AG04449 (cell line): ENCODE measurements at regions not wholly inside any gene's neighbourhood (a gene's known extent, or its start where the extent isn't known, plus 50 kb on each side); places are given as distances from the start of the nearest gene placed in this dataset.

ENCODE experiments used
- CTCF ChIA-PET: fragments of 350-600 bp; formaldehyde crosslinking; extraction: SDS; loops from one replicate; lab custom pipeline; 2021; ENCODE audit warnings: antibody characterized with exemption; lab: Yijun Ruan, JAX
- POLR2A ChIA-PET: fragments of 400-600, 350-600 bp; formaldehyde crosslinking; extraction: SDS; loops from one replicate; lab custom pipeline; 2020; ENCODE audit warnings: antibody characterized with exemption, inconsistent platforms; lab: Yijun Ruan, JAX
- DNase-seq: peaks from one replicate; pipeline ENCODE4 v3.0.0-alpha.2; 2010; ENCODE audit warnings: low read depth, low spot score
- H3K4me3 ChIP-seq: 2 replicates; pipeline ENCODE4 v1.5.1; 2011; ENCODE audit warnings: low read depth, mild to moderate bottlenecking, control low read depth, low read length
- CTCF ChIP-seq: IDR thresholded peaks from one replicate; pipeline ENCODE4 v1.5.1; 2011; ENCODE audit warnings: mild to moderate bottlenecking, moderate library complexity, low read length, control low read depth, inconsistent platforms; ENCODE audit not compliant: insufficient read depth; ENCODE audit errors: missing control alignments

DNA sequence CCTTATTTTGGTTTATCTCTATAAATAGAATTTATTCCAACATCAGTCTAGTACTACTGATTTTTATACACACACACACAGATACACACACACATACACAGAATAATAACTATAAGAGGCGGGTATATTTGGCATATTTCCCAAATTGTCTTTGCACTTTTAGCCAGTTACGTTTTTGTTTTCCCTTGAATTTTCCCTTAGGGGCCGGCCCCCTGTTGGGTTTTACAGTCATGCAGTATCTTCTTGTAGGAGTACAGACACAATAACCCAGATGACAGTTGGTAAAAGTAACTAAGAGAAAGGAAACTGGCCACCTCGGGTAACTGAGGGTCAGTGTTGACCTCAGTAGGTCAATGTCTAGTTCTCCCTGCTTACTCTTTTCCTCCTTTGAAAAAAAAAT, 50.9 kb downstream of the DISP1 start:
- no peak overlapping the region for H3K4me3 ChIP-seq
- ChIA-PET CTCF (no interaction called here), POLR2A (no interaction called here)
- no peak for TF ChIP-seq CTCF
- no peak for DNase-seq

DNA sequence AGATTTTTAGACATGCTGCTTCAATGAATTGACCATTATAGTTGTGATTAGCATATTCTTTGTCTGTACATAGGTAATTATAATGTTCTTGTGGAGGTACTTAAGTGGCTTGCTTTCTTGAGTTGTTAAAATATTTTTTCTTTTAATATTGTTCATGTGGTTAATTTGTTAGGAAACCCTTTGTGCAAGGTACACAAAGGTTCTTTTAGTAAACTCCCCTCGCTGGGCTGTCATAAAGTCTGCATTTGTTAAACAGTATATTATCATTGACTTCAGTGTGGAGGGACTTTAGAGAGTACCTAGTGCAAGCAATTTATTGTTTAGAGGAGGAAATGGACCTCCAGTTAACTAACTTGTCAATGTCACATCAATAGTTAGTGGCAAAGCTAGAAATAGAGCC, 52.5 kb downstream of the DISP1 start:
- POLR2A ChIA-PET: no interaction called here
- no peak for TF ChIP-seq CTCF
- no peak overlapping the region for H3K4me3 ChIP-seq
- no peak for DNase-seq
- CTCF ChIA-PET: no interaction called here

GRCh38 chr1:222876182-222876581, 61.3 kb downstream of the DISP1 start:
- CTCF ChIA-PET: interaction anchor here (1.0 kb wide), 1 partner anchor 39 kb away, joined by 3 read pairs; no protein-coding TSS in a partner anchor

DNA sequence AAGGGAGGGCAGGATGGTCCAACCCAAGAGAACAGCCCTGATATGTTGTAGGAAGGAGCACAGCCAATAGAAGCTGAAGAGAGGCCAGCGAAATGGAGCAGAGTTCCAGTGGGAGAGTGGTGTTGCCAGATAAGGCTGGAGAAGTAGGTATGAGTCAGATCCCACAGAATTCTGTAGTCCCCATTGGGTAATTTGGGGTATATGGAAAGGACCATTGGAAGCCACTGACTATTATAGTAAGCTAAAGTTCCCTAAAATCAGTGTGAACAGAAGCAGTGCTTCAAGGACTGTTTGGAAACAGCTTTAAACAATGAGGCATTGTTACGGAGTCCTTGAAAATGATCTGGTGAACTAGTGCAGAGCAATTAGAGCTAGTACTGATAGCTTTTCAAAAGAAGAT, 63.0 kb downstream of the DISP1 start:
- no peak overlapping the region for H3K4me3 ChIP-seq
- DNase-seq: no peak
- TF ChIP-seq CTCF: no peak
- POLR2A ChIA-PET: no interaction called here
- CTCF ChIA-PET: interaction anchor here (0.6 kb wide), 1 partner anchor 9 kb away, joined by 3 read pairs; no protein-coding TSS in a partner anchor

More at GRCh38 chr1:222876182-222876581, 61.3 kb downstream of the DISP1 start:
- TF ChIP-seq CTCF: no peak
- POLR2A ChIA-PET: no interaction called here
- no peak for DNase-seq
- no peak overlapping the region for H3K4me3 ChIP-seq

GRCh38 chr1:222880587-222880986, 65.7 kb downstream of the DISP1 start:
- no peak overlapping the region for H3K4me3 ChIP-seq
- POLR2A ChIA-PET: no interaction called here
- TF ChIP-seq CTCF: no peak
- CTCF ChIA-PET: no interaction called here
- DNase-seq: no peak

GRCh38 chr1:222886194-222886854, 71.5 kb downstream of the DISP1 start:
- CTCF ChIA-PET: interaction anchor here (0.8 to 1.0 kb wide), 2 partner anchors 8 to 35 kb away, joined by 3 read pairs; no protein-coding TSS in a partner anchor
- DNase-seq: no peak
- H3K4me3 ChIP-seq: no peak overlapping the region
- POLR2A ChIA-PET: no interaction called here
- no peak for TF ChIP-seq CTCF
